ENCODE measurements at regions not wholly inside any gene's neighbourhood (a gene's known extent, or its start where the extent isn't known, plus 50 kb on each side); places are given as distances from the start of the nearest gene placed in this dataset.

DNA sequence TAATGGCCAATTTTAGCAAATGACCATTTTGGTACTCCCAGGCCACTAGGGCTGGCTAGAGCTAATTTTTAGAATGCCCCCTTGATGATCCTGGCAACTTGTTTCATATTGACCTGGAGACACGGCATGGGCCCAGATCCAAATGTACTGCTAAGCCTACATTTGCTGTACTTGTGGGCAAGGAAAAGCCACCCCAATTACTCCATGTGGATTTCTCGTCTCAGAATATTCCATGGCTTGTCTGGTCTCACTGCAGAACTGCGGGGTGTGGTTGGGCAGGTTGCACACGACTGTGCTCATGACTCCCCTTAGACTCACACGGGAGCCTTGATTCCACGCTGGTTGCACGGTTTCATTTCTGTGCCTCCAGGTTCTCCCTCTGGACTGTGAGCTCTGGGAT lies 140.9 kb downstream of the RPLP1 start:
- ATAC-seq (ENCODE audit: low FRiP score), result no peak
- no peak for TF ChIP-seq CTCF (IDR thresholded peaks at IDR 0.05)
- no peak for DNase-seq (ENCODE audit: low spot score)

- no peak for DNase-seq (ENCODE audit: low spot score)
- no peak for TF ChIP-seq CTCF (IDR thresholded peaks at IDR 0.05)
- peak; percentile 48 for ATAC-seq (ENCODE audit: low FRiP score)
Observed at GRCh38 chr15:69593981-69594966, 141.7 kb downstream of the RPLP1 start.

DNA sequence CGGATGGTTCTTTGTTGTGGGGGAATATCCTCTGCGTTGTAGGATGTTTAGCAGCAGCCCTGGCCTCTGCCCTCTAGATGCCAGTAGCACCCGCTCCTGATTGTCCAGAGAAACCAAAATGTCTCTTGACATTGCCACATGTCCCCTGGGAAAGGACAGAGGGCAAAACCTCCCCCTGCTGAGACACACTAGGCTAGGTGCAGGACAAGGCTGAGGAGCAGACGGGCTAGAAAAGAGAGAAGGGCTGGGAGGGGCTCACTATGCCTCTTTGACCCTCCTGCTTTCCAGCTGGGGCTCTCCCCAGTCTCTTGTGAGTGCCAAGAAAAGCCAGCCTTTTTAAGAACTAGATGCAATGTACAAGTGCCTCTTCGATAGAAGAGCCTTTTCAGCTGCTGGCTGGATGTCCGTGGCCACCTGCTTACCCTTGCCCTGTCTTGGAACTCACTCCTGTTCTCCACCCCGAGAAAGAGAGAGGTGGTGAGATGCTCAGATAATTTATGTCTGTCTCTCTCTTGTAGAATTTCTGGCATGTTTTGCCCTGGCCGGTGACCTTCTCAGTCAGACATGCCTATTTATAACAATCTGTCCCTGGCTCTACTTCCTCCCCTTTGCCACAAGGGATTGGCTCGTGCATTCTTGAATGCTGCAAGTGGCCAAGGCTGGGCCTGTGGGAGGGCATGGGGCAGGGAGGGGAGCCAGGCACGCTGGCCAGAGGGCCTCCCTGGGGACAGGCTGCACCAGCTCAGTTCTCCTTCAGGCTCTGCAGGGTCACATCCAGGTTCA lies 142.6 kb downstream of the RPLP1 start:
- TF ChIP-seq CTCF (IDR thresholded peaks at IDR 0.05), result no peak
- DNase-seq (ENCODE audit: low spot score), result no peak
- no peak for ATAC-seq (ENCODE audit: low FRiP score)

- TF ChIP-seq CTCF (IDR thresholded peaks at IDR 0.05), result no peak
- no peak for DNase-seq (ENCODE audit: low spot score)
Observed at GRCh38 chr15:69597061-69597592, 144.5 kb downstream of the RPLP1 start.

GRCh38 chr15:69599271-69599670 lies 146.7 kb downstream of the RPLP1 start:
- DNase-seq (ENCODE audit: low spot score), result no peak
- ATAC-seq (ENCODE audit: low FRiP score), result no peak
- TF ChIP-seq CTCF (IDR thresholded peaks at IDR 0.05), result no peak

More at GRCh38 chr15:69597061-69597592, 144.5 kb downstream of the RPLP1 start:
- no peak for ATAC-seq (ENCODE audit: low FRiP score)

- DNase-seq (ENCODE audit: low spot score) (no peak), ATAC-seq (ENCODE audit: low FRiP score) (no peak)
- TF ChIP-seq CTCF (IDR thresholded peaks at IDR 0.05), result no peak
Observed at GRCh38 chr15:69600556-69601085, 148.0 kb downstream of the RPLP1 start.
